Caki2 (cell line): ENCODE measurements at regions not wholly inside any gene's neighbourhood (a gene's known extent, or its start where the extent isn't known, plus 50 kb on each side); places are given as distances from the start of the nearest gene placed in this dataset.

Experiments
- DNase-seq: peaks from one replicate; pipeline ENCODE4 v3.0.0-alpha.2; 2015; ENCODE audit warnings: low read depth
- in situ Hi-C: cut with HindIII; loops from 2 replicates; pipeline ENCODE4 v1.10.0; 2016; ENCODE audit warnings: low sequenced_read_pairs, low pct_unique_long_range_greater_than_20kb, mixed read lengths

GRCh38 chr17:6191405-6192324 is 121.5 kb downstream of the WSCD1 start:
- in situ Hi-C loops = no loop called here
- DNase-seq = no peak

DNA sequence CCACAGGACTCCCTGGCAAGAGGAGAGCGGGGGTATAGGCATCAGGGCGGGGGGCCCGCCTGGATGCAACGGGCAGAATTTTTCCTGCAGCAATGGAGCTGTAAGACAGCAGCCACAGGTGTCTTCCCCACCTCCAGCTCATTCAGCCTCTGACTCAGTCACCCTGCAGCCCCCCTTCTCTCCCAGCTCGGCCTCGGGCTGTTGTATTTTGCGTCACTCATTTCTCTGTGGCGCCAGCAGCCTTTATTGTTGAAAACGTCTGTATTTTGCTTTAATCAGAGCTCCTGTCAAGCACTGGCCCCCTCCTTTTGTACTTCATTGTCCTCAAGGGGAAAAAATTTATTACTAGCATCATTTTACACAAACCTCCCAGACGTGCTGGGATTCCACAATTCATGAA is 117.7 kb downstream of the WSCD1 start:
- DNase-seq = no peak
- in situ Hi-C loops = no loop called here

- in situ Hi-C loops = no loop called here
- DNase-seq = no peak
Measured at GRCh38 chr17:6186998-6187397, 116.8 kb downstream of the WSCD1 start.

DNA sequence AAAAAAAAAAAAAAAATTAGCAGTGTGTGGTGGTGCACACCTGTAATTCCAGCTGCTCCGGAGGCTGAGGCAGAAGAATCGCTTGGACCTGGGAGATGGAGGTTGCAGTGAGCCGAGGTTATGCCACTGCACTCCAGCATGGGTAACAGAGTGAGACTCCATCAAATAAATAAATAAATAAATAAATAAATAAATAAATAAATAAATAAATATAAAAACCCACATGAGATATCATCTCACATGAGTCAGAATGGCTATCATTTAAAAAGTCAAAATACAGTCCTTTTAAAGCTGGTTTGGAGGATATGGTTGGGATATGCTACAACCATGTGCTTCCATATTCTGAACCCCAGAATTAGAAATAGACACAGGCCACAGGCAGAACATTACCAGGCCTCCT is 114.3 kb downstream of the WSCD1 start:
- in situ Hi-C loops = no loop called here

GRCh38 chr17:6179017-6179416 is 108.8 kb downstream of the WSCD1 start:
- DNase-seq = no peak
- in situ Hi-C loops = no loop called here

More for the DNA sequence above, 114.3 kb downstream of the WSCD1 start:
- DNase-seq = no peak

GRCh38 chr17:6177941-6178694 is 107.9 kb downstream of the WSCD1 start:
- in situ Hi-C loops = no loop called here
- DNase-seq = no peak
